Epithelial cell of prostate (primary cell): ENCODE measurements at regions not wholly inside any gene's neighbourhood (a gene's known extent, or its start where the extent isn't known, plus 50 kb on each side); places are given as distances from the start of the nearest gene placed in this dataset.
"Not testable (repeated sequence)": the region's sequence is repeated elsewhere in the genome, so short reads cannot be mapped to it uniquely, and the experiment has no call there.

ENCODE experiments used
- DNase-seq: peaks from one replicate; pipeline ENCODE4 v3.0.0-alpha.2; 2011; ENCODE audit warnings: low read depth, low spot score
- H3K27ac ChIP-seq: fragments of 450-650 bp; 2 replicates; pipeline ENCODE4 v1.5.1; 2017; ENCODE audit warnings: mild to moderate bottlenecking

DNA sequence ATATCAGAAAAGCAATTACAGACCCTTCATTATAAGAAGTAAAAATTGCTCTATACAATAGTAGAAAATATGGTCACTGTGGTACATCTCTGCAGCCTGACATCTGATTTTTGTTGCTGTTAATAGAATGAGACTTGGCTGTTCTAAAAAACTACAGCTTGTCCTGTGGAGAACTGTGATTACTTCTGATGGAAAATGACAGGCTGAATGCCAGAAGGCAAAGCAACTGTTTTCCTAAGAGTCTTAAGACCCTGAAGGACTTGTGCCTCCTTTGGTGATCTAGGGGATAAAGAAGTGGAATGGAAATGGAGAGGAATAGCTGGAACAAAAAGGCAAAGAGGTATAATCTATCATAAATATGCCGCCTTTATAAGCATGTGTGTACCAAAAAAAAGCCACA, 314.8 kb downstream of the BCHE start:
- no peak overlapping the region for H3K27ac ChIP-seq
- no peak for DNase-seq

DNA sequence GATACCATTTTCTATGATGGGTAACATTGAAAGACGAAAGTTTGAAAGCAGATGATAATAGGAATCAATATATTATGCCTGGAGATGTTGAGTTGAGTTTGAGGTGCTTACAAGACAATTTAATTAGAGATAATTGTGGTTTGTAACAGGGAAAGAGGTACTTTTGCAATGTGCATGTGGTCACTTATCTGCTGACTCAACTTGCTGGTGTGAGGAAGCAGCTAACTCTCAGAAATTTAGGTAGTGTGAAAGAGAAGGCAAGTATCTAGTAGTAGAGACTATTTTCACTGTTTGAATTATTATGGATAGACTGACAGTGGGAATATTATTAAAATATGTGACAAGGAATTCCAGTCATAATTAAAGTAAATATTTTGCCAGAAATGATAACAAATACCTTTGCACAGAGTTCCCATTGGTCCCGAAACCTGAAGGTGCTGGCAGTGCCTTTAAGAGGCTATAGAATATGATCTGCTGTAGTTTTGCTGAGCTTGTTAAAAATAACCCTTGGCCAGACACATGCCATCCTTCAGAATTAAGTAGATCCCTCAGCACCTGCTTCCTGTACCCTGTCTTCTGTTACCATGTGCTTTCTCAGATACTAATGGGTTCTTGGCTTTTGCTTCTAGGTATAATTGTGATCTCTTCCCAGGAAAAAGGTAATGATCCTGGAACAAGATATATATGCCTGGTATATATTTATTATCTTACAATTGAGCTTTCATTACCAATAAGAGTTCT, 315.9 kb downstream of the BCHE start:
- no peak overlapping the region for H3K27ac ChIP-seq
- DNase-seq, result no peak

DNA sequence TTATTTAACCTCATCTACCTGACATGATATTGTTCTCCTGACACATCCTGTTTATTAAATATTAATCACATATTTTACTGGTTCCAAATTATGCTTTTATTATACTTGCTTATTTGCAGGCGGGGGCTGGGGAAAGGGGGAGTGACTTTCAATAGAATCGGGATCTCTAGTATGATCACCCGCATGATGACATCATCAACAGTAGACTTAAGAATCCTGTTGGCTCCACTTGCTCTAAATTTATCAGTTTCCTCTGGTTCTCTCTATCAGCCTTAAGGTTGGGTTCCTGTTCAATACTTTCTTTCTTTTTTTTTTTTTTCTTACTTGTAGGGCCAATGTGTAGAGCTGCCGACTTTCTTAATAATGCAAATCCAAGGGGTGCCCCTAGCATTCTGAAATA, 317.5 kb downstream of the BCHE start:
- no peak overlapping the region for H3K27ac ChIP-seq
- DNase-seq, result no peak

DNA sequence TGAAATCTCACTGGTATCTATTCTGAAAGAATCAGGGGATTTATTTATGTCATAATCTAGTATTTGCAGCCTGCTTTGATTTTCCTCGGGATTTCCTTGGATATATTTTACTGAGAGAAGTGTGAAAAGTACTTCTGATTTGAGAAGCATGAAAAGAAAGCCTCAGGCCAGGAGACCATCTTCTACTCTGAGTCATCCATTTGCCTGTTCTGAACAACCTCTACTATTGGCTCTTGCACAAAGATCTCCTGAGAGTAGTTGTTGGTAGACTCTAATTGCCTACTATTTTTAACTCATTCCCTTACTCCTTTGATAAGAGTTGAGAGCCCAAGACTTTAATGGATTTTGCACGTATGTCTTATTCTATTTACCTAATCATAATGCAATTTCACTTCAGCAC, 318.9 kb downstream of the BCHE start:
- no peak for DNase-seq
- H3K27ac ChIP-seq, result no peak overlapping the region

DNA sequence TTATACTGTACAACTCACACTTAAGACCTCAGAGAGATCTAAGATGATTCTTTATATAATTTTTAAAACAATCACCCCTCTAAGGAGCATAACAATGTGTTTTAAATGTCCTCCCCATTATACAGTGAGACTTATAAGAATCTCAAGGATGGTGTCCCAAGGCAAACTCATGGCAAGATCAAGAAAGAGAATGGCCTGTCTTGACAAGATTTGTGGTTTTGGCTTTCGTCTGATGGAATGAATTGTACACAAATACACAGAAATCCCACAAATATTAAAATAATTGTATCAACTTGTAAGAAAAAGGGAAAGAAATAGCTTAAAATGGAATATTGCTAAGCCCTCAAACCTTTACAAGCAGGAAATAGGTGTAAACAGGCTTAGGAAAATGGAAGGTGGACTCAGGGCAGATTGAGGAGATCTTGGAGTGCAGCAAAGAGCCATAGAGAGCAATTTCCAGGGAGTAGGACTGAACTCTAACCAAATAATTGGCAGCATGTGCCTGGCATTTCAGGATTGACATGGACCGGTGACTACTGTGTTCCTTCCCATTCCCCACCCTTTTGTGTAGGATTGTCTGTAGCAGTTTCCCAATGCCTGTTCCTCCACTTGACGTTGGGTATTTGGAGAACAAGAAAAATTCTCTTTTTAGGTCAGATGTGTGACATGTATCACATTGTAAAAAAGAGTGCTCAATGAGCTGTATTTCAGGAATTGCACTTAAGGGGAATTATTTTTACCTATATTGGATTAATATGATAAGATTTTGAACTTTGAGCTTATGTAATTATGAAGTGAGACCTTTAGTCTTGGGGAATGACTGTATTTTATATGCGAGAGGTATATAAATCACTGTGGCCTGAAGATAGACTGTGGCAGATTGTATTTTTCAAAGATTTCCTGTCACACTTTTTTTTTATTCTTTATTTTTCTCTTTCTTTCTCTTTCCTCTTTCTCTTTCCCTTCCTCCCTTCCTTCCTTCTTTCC, 317.8 kb upstream of the SLITRK3 start:
- H3K27ac ChIP-seq, result peak overlapping the region; percentile 5
- DNase-seq, result peak; percentile 10

DNA sequence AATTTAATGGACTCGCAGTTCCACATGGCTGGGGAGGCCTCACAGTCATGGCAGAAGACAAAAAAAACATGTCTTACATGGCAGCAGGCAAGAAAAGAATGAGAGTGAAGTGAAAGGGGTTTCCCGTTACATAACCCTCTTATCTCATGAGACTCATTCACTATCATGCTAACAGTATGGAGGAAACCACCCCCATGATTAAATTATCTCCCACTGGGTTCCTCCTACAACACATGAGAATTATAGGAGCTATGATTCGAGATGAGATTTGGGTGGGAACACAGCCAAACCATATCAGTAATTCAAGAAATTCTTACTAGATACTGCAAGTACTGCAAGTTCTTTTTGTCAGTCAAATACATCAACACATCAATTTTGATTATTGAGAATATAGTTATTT, 311.4 kb upstream of the SLITRK3 start:
- no peak overlapping the region for H3K27ac ChIP-seq
- no peak for DNase-seq

DNA sequence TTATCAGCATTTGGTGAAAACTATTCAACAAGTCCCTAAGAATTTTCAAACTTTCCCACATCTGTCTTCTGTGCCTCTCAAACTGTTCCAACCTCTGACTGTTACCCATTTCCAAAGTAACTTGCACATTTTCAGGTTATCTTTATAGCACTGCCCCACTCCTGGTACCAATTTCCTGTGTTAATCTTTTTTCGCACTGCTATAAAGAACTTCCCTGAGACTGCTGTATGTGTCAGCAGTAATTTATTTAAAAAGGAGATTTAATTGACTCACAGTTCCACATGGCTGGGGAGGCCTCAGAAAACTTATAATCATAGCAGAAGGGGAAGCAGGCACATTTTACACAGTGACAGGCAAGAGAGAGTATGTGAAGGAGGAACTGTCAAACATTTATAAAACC, 310.9 kb upstream of the SLITRK3 start:
- no peak overlapping the region for H3K27ac ChIP-seq
- no peak for DNase-seq

DNA sequence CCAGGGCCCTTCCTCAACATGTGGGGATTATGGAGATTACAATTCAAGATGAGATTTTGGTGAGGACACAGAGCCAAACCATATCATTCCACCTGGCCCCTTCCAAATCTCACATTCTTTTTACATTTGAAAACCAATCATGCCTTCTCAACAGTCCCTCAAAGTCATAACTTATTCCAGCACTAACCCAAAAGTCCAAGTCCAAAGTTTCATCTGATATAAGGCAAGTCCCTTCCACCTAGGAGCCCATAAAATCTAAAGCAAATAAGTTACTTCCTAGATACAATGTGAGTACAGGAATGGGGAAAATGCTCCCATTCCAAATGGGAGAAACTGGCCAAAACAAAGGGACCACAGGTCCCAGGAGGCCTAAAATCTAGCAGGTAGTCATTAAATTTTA, 309.5 kb upstream of the SLITRK3 start:
- no peak for DNase-seq
- H3K27ac ChIP-seq, result no peak overlapping the region

DNA sequence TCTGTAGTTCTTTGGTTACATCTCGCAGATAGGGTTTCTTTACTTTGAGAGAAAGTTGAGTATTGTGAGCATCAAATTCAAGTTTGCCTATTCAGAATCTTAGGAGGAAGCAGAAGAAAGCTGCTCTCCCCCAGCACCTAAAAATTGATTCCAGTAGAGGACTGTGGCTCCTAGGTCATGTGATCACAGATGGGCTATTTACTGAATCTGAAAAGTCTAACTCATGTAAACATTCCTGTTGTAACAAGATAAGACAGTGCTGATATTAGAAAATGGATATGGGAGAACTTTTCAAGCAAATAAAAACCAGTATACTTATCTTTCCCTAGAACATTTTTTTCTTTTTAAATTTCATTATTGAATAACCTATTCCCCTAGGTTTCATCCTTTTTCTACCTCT, 308.4 kb upstream of the SLITRK3 start:
- DNase-seq, result no peak
- H3K27ac ChIP-seq, result no peak overlapping the region

DNA sequence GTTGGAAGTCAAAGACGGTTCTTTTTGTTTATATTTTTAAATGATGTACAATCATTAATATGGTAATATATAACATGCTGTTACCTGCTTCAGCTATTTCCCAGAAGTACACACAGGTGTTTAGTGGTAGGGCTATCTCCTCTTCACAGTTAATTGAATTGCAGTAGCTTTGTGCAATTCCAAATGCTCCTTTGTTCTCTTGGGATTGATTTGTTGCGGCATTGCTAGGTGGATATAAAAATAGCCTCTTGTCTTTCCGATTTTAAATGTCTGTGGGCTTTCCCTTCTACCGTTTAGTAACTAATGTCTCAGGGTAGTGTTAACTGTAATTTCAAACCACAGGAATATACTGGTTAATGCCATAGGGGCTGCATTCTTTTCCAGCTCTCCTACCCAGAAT, 307.6 kb upstream of the SLITRK3 start:
- no peak for DNase-seq
- H3K27ac ChIP-seq, result no peak overlapping the region

DNA sequence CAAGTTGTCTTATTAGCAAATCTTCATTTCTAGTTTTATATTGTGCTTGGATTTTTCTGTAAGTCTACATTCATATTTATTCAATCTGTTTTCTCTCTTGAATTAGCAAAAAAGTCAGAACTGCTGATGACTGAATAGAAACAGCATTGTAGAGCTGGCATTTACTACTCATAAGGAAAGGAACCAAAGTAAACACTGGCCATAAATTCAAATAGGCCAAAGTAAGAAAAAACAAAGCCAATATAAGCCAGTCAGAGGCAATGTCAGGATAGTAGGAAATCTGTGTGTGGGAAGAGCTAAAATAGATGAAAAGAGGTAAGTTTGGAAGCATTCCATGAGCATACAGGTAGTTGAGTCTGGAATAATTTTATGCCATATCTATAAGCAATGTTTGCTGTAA, 307.2 kb upstream of the SLITRK3 start:
- DNase-seq, result no peak

DNA sequence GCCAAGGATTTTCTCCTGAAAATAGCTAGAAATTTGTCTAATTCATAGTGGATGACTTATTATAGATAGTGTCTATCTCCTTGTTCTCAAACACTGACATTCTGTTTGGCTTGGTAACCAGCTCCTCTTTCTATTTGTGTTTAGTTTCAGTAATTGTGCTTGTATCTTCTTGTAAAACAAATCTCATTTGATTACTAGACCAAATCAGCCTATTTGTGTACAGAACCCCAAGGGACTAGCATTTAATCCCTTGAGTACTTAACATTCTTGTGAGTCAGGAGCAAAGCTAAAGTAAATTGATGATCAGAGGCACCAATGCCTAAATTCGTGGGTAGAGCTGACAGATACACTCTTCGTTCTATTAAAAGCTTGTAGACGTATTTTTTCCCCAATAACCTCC, 306.5 kb upstream of the SLITRK3 start:
- no peak overlapping the region for H3K27ac ChIP-seq
- no peak for DNase-seq

More for the DNA sequence above, 307.2 kb upstream of the SLITRK3 start:
- H3K27ac ChIP-seq, result no peak overlapping the region

DNA sequence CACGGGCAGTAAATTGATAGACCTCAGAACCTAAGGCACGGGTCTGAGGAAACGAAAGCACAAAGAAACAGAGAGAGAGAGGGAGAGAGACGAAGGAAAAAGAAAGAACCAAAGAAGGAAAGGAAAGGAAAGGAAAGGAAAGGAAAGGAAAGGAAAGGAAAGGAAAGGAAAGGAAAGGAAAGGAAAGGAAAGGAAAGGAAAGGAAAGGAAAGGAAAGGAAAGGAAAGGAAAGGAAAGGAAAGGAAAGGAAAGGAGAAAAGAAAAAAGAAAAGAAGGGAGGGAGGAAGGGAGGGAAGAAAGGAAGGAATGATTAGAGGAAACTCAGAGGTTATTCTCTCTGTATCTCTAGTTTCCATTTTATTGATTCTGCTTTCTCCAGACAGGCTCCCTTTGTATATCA, 302.6 kb upstream of the SLITRK3 start:
- not testable (repeated sequence) for H3K27ac ChIP-seq, DNase-seq

DNA sequence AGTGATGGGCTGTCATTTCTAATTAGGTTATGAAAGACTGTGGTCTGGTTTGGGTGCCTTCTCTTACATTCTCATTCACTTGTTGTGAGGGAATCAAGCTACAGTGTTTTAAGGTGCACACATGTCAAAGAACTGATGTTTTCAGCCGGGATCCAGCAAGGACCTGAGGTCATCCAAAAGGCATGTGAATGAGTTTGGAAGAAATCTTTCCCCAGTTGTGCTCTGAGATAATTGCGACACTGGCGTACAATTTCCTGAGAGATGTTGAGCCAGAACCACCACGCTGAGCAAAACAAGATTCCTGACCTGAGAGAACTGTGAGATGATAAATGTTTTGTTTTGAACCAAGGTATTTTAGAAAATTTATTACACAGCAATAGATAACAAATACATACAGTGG, 295.3 kb upstream of the SLITRK3 start:
- no peak overlapping the region for H3K27ac ChIP-seq
- no peak for DNase-seq

DNA sequence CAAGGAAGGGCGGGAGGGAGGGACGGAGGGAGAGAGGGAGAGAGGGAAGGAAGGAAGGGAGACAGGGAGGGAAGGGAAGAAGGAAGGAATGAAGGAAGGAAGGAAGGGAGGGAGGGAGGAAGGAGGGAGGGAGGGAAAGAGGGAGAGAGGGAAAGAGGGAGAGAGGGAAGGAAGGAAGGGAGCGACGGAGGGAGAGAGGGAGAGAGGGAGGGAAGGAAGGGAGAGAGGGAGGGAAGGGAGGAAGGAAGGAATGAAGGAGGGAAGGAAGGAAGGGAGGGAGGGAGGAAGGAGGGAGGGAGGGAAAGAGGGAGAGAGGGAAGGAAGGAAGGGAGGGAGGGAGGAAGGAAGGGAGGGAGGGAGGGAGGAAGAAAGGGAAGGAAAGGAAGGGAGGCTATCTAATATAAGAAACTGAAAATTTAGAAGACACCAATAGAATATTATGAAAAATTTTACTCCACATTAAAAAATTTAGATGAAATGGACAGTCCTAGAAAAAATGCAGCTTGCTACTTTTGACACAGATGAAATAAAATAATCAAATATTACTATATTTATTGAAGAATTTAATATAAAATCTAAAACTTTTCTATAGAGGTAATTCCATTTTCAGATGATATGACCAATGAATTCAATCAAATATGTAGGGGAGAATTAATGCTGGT, 280.3 kb upstream of the SLITRK3 start:
- no peak for DNase-seq
- no peak overlapping the region for H3K27ac ChIP-seq

DNA sequence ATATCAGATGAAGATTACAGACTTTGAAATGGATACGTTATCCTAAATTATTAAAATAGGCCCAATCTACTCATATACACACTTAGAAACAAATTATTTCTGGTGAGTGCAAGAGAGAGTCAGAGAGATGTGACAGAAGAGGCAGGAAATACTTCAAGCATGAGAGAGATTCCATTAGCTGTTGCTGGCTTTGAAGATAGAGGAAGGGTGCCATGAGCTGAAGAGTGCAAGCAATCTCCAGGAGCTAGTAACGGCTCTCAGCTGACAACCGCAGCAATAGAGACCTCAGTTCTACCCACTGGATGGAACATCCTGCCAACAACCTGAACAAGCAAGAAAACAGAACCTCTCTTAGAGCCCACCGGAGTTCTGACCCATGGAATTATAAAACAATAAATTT, 270.7 kb upstream of the SLITRK3 start:
- no peak overlapping the region for H3K27ac ChIP-seq
- no peak for DNase-seq

DNA sequence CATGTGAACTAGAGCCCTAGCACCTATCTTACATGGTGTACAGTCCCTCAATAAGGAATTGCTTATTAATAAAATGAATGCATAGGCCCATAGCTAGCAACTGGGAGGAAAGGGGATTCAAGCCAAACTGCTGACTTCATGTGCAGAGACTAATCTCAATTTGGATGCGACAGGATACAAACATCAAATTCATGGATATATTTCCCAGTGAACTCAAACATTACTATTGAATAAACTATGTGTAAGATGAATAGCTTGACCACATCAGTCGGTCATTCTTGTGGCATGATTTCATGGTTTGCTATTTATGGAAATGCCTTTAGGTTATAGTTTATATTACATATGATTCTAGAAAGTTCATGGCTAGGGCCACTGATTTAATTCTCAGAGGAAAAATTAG, 268.6 kb upstream of the SLITRK3 start:
- H3K27ac ChIP-seq, result peak overlapping the region; percentile 3
- DNase-seq, result no peak

DNA sequence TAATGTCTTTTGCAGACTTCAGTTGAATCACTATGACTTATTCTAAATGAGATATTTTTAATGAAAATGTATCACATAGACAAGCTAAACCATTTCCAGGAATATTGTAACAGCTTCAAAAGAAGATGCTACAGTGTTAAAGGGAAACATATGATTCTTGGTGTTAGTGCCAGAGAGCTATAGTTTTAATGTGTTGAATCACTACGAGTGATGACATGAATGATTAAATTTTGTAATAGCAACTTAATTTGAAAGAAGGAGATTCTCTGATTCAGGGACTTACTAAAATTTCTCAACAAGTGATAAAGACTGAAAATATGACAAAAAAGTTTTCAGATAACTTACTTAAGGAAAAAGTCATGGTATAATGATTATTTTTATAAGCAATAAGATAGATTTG, 267.3 kb upstream of the SLITRK3 start:
- DNase-seq, result no peak

DNA sequence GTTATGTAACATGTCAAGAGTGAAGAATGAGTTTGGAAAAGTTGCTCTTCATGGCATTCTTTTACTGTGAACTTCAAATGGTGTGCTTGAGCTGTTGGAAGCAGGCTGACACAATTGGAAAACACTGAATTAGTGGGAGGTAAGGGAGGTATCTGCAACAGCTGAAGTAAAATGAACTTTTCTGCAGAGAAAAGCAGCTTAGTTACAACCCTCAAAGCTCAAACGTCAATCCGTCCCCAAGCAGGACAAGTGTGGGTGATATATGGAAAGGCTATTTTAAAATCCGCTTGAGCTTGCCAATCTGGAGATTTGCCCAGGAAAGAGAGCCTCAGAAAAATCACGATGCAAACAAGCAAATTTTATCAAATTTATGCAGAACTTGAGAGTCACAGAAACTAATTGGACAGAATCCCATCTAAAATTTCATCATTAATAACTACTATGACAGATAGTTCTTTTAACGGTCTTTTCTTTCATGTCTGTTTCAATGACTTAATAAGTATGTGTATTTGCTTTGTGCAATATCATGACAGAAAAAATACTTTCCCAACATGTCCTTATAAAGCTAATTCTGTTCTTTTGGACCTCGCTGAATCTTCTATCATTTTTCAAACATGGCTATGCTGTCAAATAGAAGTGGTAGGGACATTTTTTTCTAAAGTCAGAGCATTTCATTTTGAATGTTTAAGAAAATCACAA, 266.6 kb upstream of the SLITRK3 start:
- peak overlapping the region; percentile 77 for H3K27ac ChIP-seq
- no peak for DNase-seq

More for the DNA sequence above, 267.3 kb upstream of the SLITRK3 start:
- H3K27ac ChIP-seq, result no peak overlapping the region
